GM10266 (cell line): ENCODE measurements at regions not wholly inside any gene's neighbourhood (a gene's known extent, or its start where the extent isn't known, plus 50 kb on each side); places are given as distances from the start of the nearest gene placed in this dataset.

Source experiments
- DNase-seq: peaks from one replicate; pipeline ENCODE4 v3.0.0; 2012; ENCODE audit errors: extremely low spot score
- CTCF ChIP-seq: IDR thresholded peaks from 2 replicates; pipeline ENCODE4 v1.5.1; 2012; ENCODE audit warnings: mild to moderate bottlenecking, low read depth; ENCODE audit not compliant: control insufficient read depth, insufficient read depth; ENCODE audit errors: missing control alignments

GRCh38 chr10:108051218-108051617, 886.7 kb upstream of the SORCS1 start:
- DNase-seq, result no peak
- TF ChIP-seq CTCF, result no peak

- no peak for DNase-seq
- TF ChIP-seq CTCF, result no peak
Observed at GRCh38 chr10:108050626-108051025, 886.1 kb upstream of the SORCS1 start.

GRCh38 chr10:108049668-108050067, 885.2 kb upstream of the SORCS1 start:
- TF ChIP-seq CTCF, result no peak
- DNase-seq, result no peak

- no peak for TF ChIP-seq CTCF
- no peak for DNase-seq
Observed at GRCh38 chr10:108048898-108049297, 884.4 kb upstream of the SORCS1 start.

GRCh38 chr10:108039821-108040584, 875.5 kb upstream of the SORCS1 start:
- TF ChIP-seq CTCF, result no peak
- DNase-seq, result no peak

GRCh38 chr10:108037061-108037460, 872.6 kb upstream of the SORCS1 start:
- no peak for DNase-seq
- no peak for TF ChIP-seq CTCF

GRCh38 chr10:108036265-108036664, 871.8 kb upstream of the SORCS1 start:
- DNase-seq, result no peak
- no peak for TF ChIP-seq CTCF
